ENCODE measurements at regions not wholly inside any gene's neighbourhood (a gene's known extent, or its start where the extent isn't known, plus 50 kb on each side); places are given as distances from the start of the nearest gene placed in this dataset.

- WGBS (ENCODE audit: low lambda C conversion rate) = 31% methylated on average over 3 of the region's 3 CpGs
- Histone ChIP-seq H3K4me2 (ENCODE audit: low read depth, low read length) (no peak overlapping the region), H3K79me2 (ENCODE audit: insufficient read depth, low read length) (no peaks in the 10 kb centered on the region), H2AFZ (ENCODE audit: low read length) (no peak overlapping the region), H4K20me1 (ENCODE audit: insufficient read depth, low read length) (no peaks in the 10 kb centered on the region), H3K27me3 (ENCODE audit: control insufficient read depth in 1 of 2, insufficient read depth in 2 of 2, low read length in 2 of 2) (no peaks in the 10 kb centered on the region), H3K9ac (ENCODE audit: insufficient read depth, low read depth, low read length) (no peak overlapping the region), H3K4me3 (replicated peaks in 1 of 3; ENCODE audit: insufficient read depth in 1 of 3, low read depth in 2 of 3, low read length in 3 of 3) (no peak overlapping the region), H3K4me1 (ENCODE audit: insufficient read depth, low read length) (peaks cover 7% of the 10 kb centered on the region), H3K27ac (ENCODE audit: extremely low read length, insufficient read depth, low read length) (no peak overlapping the region), H3K36me3 (replicated peaks in 1 of 2; ENCODE audit: control insufficient read depth in 1 of 2, insufficient read depth in 2 of 2, low read length in 2 of 2) (no peaks in the 10 kb centered on the region), H3K9me3 (ENCODE audit: low read length) (peaks cover 4% of the 10 kb centered on the region; the same call in 1 of the 2 replicates)
- intact Hi-C loops (cut with micrococcal nuclease; ENCODE audit: unreplicated experiment) (loop anchor here (10.0 kb wide), 1 partner anchor 389 kb away; no protein-coding TSS in a partner anchor), in situ Hi-C loops (cut with HindIII; ENCODE audit: extremely low pct_ligation_motif_present, low pct_unique_long_range_greater_than_20kb) (no loop called here)
- TF ChIP-seq PRPF4 (IDR thresholded peaks at IDR 0.05; ENCODE audit: low read depth, low read length, poor library complexity, severe bottlenecking) (no peak), ZNF430 (CRISPR knock-in tag; IDR thresholded peaks at IDR 0.05) (no peak), ELF1 (CRISPR knock-in tag; IDR thresholded peaks at IDR 0.05) (no peak), TBP (CRISPR knock-in tag; IDR thresholded peaks at IDR 0.05) (no peak), CBX2 (IDR thresholded peaks at IDR 0.05; ENCODE audit: low read depth, low read length) (no peak), CBX2 (CRISPR knock-in tag; IDR thresholded peaks at IDR 0.05; ENCODE audit: low read depth) (no peak), ZNF670 (CRISPR knock-in tag; IDR thresholded peaks at IDR 0.05; ENCODE audit: borderline replicate concordance) (no peak), ZNF251 (CRISPR knock-in tag; IDR thresholded peaks at IDR 0.05) (no peak), GZF1 (CRISPR knock-in tag; IDR thresholded peaks at IDR 0.05) (no peak), MLLT10 (CRISPR knock-in tag; IDR thresholded peaks at IDR 0.05) (no peak), ZNF20 (CRISPR knock-in tag; IDR thresholded peaks at IDR 0.05) (no peak), ZFP36L1 (CRISPR knock-in tag; IDR thresholded peaks at IDR 0.05) (no peak), ZNF282 (IDR thresholded peaks at IDR 0.05; ENCODE audit: partially characterized antibody) (no peak), ZNF264 (CRISPR knock-in tag; IDR thresholded peaks at IDR 0.05) (no peak)
- ATAC-seq (no peak), FAIRE-seq (no peak), DNase-seq (ENCODE audit: low spot score) (no peak)
- BruUV-seq (replicated peaks) = no TSS peak
- CTCF ChIA-PET (ENCODE audit: low intra/inter-chr PET ratio, low total read pairs) = no interaction called here
- POLR2A ChIA-PET = no interaction called here
These were observed 94.8 kb upstream of the OPRM1 start for GRCh38 chr6:153944201-153944600.
